ENCODE measurements at regions not wholly inside any gene's neighbourhood (a gene's known extent, or its start where the extent isn't known, plus 50 kb on each side); places are given as distances from the start of the nearest gene placed in this dataset.

GRCh38 chr11:10373340-10373739, 68.5 kb downstream of the ADM start:
- CTCF ChIA-PET = no interaction called here
- DNase-seq (ENCODE audit: extremely low spot score) = no peak
- POLR2A ChIA-PET = interaction anchor here (0.6 kb wide), 1 partner anchor 798 kb away, joined by 3 read pairs; no protein-coding TSS in a partner anchor

GRCh38 chr11:10373929-10374328, 69.1 kb downstream of the ADM start:
- ChIA-PET CTCF (no interaction called here), POLR2A (interaction anchor here (0.6 kb wide), 1 partner anchor 798 kb away, joined by 3 read pairs; no protein-coding TSS in a partner anchor)
- TF ChIP-seq L3MBTL2 (conservative IDR thresholded peaks at IDR 0.05) = no peak
- no peak for TF ChIP-seq SP1 (IDR thresholded peaks at IDR 0.05)
- TF ChIP-seq TARDBP (IDR thresholded peaks at IDR 0.05) = no peak
- no peak for TF ChIP-seq PKNOX1 (IDR thresholded peaks at IDR 0.05)
- no peak for TF ChIP-seq BHLHE40 (IDR thresholded peaks at IDR 0.05; ENCODE audit: borderline replicate concordance)
- TF ChIP-seq FOXA1 (IDR thresholded peaks at IDR 0.05) = no peak
- TF ChIP-seq SUZ12 (IDR thresholded peaks at IDR 0.05) = no peak
- TF ChIP-seq ELF4 (IDR thresholded peaks at IDR 0.05) = no peak
- TF ChIP-seq FOXM1 (IDR thresholded peaks at IDR 0.05; ENCODE audit: borderline replicate concordance) = no peak
- no peak for TF ChIP-seq LEF1 (IDR thresholded peaks at IDR 0.05; ENCODE audit: borderline replicate concordance)
- TF ChIP-seq CTBP1 (IDR thresholded peaks at IDR 0.05; ENCODE audit: borderline replicate concordance) = no peak
- no peak for TF ChIP-seq ARNT (IDR thresholded peaks at IDR 0.05)
- no peak for TF ChIP-seq ZNF384 (IDR thresholded peaks at IDR 0.05)
- TF ChIP-seq HDGF (IDR thresholded peaks at IDR 0.05; ENCODE audit: borderline replicate concordance) = no peak
- no peak for TF ChIP-seq FOXK2 (IDR thresholded peaks at IDR 0.05)
- TF ChIP-seq NFRKB (IDR thresholded peaks at IDR 0.05) = no peak
- DNase-seq (ENCODE audit: extremely low spot score) = no peak

More at GRCh38 chr11:10373340-10373739, 68.5 kb downstream of the ADM start:
- TF ChIP-seq PKNOX1 (IDR thresholded peaks at IDR 0.05) (peak; percentile 22; the same call in 1 of the 2 replicates), FOXA1 (IDR thresholded peaks at IDR 0.05) (no peak)

GRCh38 chr11:10374386-10374785, 69.5 kb downstream of the ADM start:
- ChIA-PET CTCF (no interaction called here), POLR2A (no interaction called here)
- TF ChIP-seq SP1 (IDR thresholded peaks at IDR 0.05) (no peak), CTBP1 (IDR thresholded peaks at IDR 0.05; ENCODE audit: borderline replicate concordance) (no peak), FOXA1 (IDR thresholded peaks at IDR 0.05) (no peak), HDGF (IDR thresholded peaks at IDR 0.05; ENCODE audit: borderline replicate concordance) (no peak), ARNT (IDR thresholded peaks at IDR 0.05) (no peak), NFRKB (IDR thresholded peaks at IDR 0.05) (no peak), TARDBP (IDR thresholded peaks at IDR 0.05) (no peak), ELF4 (IDR thresholded peaks at IDR 0.05) (no peak), FOXK2 (IDR thresholded peaks at IDR 0.05) (no peak)
- DNase-seq (ENCODE audit: extremely low spot score) = no peak

GRCh38 chr11:10375280-10375971, 70.6 kb downstream of the ADM start:
- POLR2A ChIA-PET = no interaction called here
- TF ChIP-seq ARNT (IDR thresholded peaks at IDR 0.05) (no peak), LEF1 (IDR thresholded peaks at IDR 0.05; ENCODE audit: borderline replicate concordance) (no peak), FOXA1 (IDR thresholded peaks at IDR 0.05) (no peak), ZNF384 (IDR thresholded peaks at IDR 0.05) (no peak), PKNOX1 (IDR thresholded peaks at IDR 0.05) (no peak), BHLHE40 (IDR thresholded peaks at IDR 0.05; ENCODE audit: borderline replicate concordance) (no peak), SP1 (IDR thresholded peaks at IDR 0.05) (no peak), L3MBTL2 (conservative IDR thresholded peaks at IDR 0.05) (no peak), SUZ12 (IDR thresholded peaks at IDR 0.05) (no peak), ELF4 (IDR thresholded peaks at IDR 0.05) (no peak), TARDBP (IDR thresholded peaks at IDR 0.05) (no peak), HDGF (IDR thresholded peaks at IDR 0.05; ENCODE audit: borderline replicate concordance) (no peak), NFRKB (IDR thresholded peaks at IDR 0.05) (no peak), CTBP1 (IDR thresholded peaks at IDR 0.05; ENCODE audit: borderline replicate concordance) (no peak), FOXM1 (IDR thresholded peaks at IDR 0.05; ENCODE audit: borderline replicate concordance) (no peak), FOXK2 (IDR thresholded peaks at IDR 0.05) (no peak)
- no peak for DNase-seq (ENCODE audit: extremely low spot score)
- CTCF ChIA-PET = interaction anchor here (1.6 kb wide), 1 partner anchor 9 kb away, joined by 6 read pairs; no protein-coding TSS in a partner anchor

GRCh38 chr11:10376061-10376460, 71.2 kb downstream of the ADM start:
- POLR2A ChIA-PET = no interaction called here
- CTCF ChIA-PET = interaction anchor here (1.6 kb wide), 1 partner anchor 9 kb away, joined by 6 read pairs; no protein-coding TSS in a partner anchor
- no peak for DNase-seq (ENCODE audit: extremely low spot score)
- TF ChIP-seq LEF1 (IDR thresholded peaks at IDR 0.05; ENCODE audit: borderline replicate concordance) (no peak), ELF4 (IDR thresholded peaks at IDR 0.05) (no peak), BHLHE40 (IDR thresholded peaks at IDR 0.05; ENCODE audit: borderline replicate concordance) (no peak), FOXA1 (IDR thresholded peaks at IDR 0.05) (no peak), CTBP1 (IDR thresholded peaks at IDR 0.05; ENCODE audit: borderline replicate concordance) (no peak), FOXK2 (IDR thresholded peaks at IDR 0.05) (no peak), SUZ12 (IDR thresholded peaks at IDR 0.05) (no peak), HDGF (IDR thresholded peaks at IDR 0.05; ENCODE audit: borderline replicate concordance) (no peak), ZNF384 (IDR thresholded peaks at IDR 0.05) (no peak), NFRKB (IDR thresholded peaks at IDR 0.05) (no peak), FOXM1 (IDR thresholded peaks at IDR 0.05; ENCODE audit: borderline replicate concordance) (no peak), TARDBP (IDR thresholded peaks at IDR 0.05) (no peak)

GRCh38 chr11:10377183-10377582, 72.3 kb downstream of the ADM start:
- no peak for TF ChIP-seq NFRKB (IDR thresholded peaks at IDR 0.05)
- no peak for TF ChIP-seq FOXA1 (IDR thresholded peaks at IDR 0.05)
- no peak for TF ChIP-seq SP1 (IDR thresholded peaks at IDR 0.05)
- no peak for TF ChIP-seq HDGF (IDR thresholded peaks at IDR 0.05; ENCODE audit: borderline replicate concordance)
- TF ChIP-seq LEF1 (IDR thresholded peaks at IDR 0.05; ENCODE audit: borderline replicate concordance) = no peak
- no peak for TF ChIP-seq ARNT (IDR thresholded peaks at IDR 0.05)
- TF ChIP-seq ZNF384 (IDR thresholded peaks at IDR 0.05) = no peak
- no peak for TF ChIP-seq CTBP1 (IDR thresholded peaks at IDR 0.05; ENCODE audit: borderline replicate concordance)
- no peak for TF ChIP-seq TARDBP (IDR thresholded peaks at IDR 0.05)
- TF ChIP-seq FOXM1 (IDR thresholded peaks at IDR 0.05; ENCODE audit: borderline replicate concordance) = no peak
- no peak for TF ChIP-seq FOXK2 (IDR thresholded peaks at IDR 0.05)
- TF ChIP-seq PKNOX1 (IDR thresholded peaks at IDR 0.05) = no peak
- no peak for TF ChIP-seq SUZ12 (IDR thresholded peaks at IDR 0.05)
- no peak for TF ChIP-seq L3MBTL2 (conservative IDR thresholded peaks at IDR 0.05)
- no peak for TF ChIP-seq ELF4 (IDR thresholded peaks at IDR 0.05)
- no peak for TF ChIP-seq BHLHE40 (IDR thresholded peaks at IDR 0.05; ENCODE audit: borderline replicate concordance)
- DNase-seq (ENCODE audit: extremely low spot score) = no peak
- CTCF ChIA-PET = interaction anchor here (0.8 to 1.1 kb wide), 2 partner anchors 10 to 11 kb away, joined by 3 read pairs; no protein-coding TSS in a partner anchor
- POLR2A ChIA-PET = no interaction called here

All from HEK293T (cell line).